Adrenal gland (tissue), 5 donors: ENCODE measurements at regions not wholly inside any gene's neighbourhood (a gene's known extent, or its start where the extent isn't known, plus 50 kb on each side); places are given as distances from the start of the nearest gene placed in this dataset.
"Not testable (repeated sequence)": the region's sequence is repeated elsewhere in the genome, so short reads cannot be mapped to it uniquely, and the experiment has no call there.

Source experiments
- POLR2A ChIP-seq, 2 donors: fragments of 450-650 bp; IDR thresholded peaks; one replicate each; pipeline ENCODE4 v1.6.1; 2017; ENCODE audit warnings: antibody characterized with exemption in 2 of 2, mild to moderate bottlenecking in 2 of 2, moderate library complexity in 1 of 2
- TF ChIP-seq, protein P1 (sequence below), 6 experiments: fragments of 450-650 bp in 4 of 6; fragments of 200-600 bp in 2 of 6; sonication (generic) in 1 of 6; IDR thresholded peaks; 1 replicate in 5 of 6; 2 replicates in 1 of 6; pipeline versions ENCODE4 v1.5.1 to v1.8.0; 2016 to 2021; ENCODE audit warnings: antibody characterized with exemption in 6 of 6, mild to moderate bottlenecking in 2 of 6, moderate library complexity in 1 of 6
- donor health status: DM: no; HTN: no; CAD: no.

DNA sequence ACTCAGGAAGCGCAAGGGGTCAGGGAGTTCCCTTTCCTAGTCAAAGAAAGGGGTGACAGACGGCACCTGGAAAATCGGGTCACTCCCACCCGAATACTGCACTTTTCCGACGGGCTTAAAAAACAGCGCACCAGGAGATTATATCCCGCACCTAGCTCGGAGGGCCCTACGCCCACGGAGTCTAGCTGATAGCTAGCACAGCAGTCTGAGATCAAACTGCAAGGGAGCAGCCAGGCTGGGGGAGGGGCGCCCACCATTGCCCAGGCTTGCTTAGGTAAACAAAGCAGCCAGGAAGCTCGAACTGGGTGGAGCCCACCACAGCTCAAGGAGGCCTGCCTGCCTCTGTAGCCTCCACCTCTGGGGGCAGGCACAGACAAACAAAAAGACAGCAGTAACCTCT is 1416.8 kb downstream of the RPA4 start:
- TF ChIP-seq, protein P1, sequence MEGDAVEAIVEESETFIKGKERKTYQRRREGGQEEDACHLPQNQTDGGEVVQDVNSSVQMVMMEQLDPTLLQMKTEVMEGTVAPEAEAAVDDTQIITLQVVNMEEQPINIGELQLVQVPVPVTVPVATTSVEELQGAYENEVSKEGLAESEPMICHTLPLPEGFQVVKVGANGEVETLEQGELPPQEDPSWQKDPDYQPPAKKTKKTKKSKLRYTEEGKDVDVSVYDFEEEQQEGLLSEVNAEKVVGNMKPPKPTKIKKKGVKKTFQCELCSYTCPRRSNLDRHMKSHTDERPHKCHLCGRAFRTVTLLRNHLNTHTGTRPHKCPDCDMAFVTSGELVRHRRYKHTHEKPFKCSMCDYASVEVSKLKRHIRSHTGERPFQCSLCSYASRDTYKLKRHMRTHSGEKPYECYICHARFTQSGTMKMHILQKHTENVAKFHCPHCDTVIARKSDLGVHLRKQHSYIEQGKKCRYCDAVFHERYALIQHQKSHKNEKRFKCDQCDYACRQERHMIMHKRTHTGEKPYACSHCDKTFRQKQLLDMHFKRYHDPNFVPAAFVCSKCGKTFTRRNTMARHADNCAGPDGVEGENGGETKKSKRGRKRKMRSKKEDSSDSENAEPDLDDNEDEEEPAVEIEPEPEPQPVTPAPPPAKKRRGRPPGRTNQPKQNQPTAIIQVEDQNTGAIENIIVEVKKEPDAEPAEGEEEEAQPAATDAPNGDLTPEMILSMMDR (IDR thresholded peaks at IDR 0.05): not testable (repeated sequence)
- not testable (repeated sequence) for TF ChIP-seq POLR2A (IDR thresholded peaks at IDR 0.05)
